ENCODE measurements at regions not wholly inside any gene's neighbourhood (a gene's known extent, or its start where the extent isn't known, plus 50 kb on each side); places are given as distances from the start of the nearest gene placed in this dataset.

GRCh38 chr2:103437161-103437560, 675.3 kb downstream of the TMEM182 start:
- TF ChIP-seq CTCF (conservative IDR thresholded peaks at IDR 0.05; ENCODE audit: low read length) (no peak), EZH2phosphoT487 (IDR thresholded peaks at IDR 0.05; ENCODE audit: borderline replicate concordance) (no peak)
- Histone ChIP-seq H3K36me3 (ENCODE audit: insufficient read depth, low read length) (no peaks in the 10 kb centered on the region), H3K27me3 (ENCODE audit: insufficient read depth, low read length, poor library complexity, severe bottlenecking) (no peaks in the 10 kb centered on the region), H4K20me1 (ENCODE audit: insufficient read depth, low read length, poor library complexity, severe bottlenecking) (no peaks in the 10 kb centered on the region), H3K9me3 (ENCODE audit: insufficient read depth, low read depth, low read length) (no peaks in the 10 kb centered on the region), H3K9me2 (replicated peaks; ENCODE audit: low read depth, low read length) (no peaks in the 10 kb centered on the region), H2AFZ (ENCODE audit: low read length) (no peak overlapping the region), H3F3A (ENCODE audit: low read depth) (no peaks in the 10 kb centered on the region), H3K9ac (ENCODE audit: low read depth, low read length, poor library complexity, severe bottlenecking) (no peak overlapping the region), H3K4me2 (ENCODE audit: low read depth, low read length, poor library complexity, severe bottlenecking) (no peak overlapping the region), H3K79me2 (ENCODE audit: insufficient read depth, low read length) (no peaks in the 10 kb centered on the region), H3K4me3 (ENCODE audit: low read length, poor library complexity, severe bottlenecking) (no peak overlapping the region), H3K4me1 (ENCODE audit: insufficient read depth, low read length, poor library complexity, severe bottlenecking) (no peaks in the 10 kb centered on the region)

GRCh38 chr2:103445347-103445746, 683.5 kb downstream of the TMEM182 start:
- Histone ChIP-seq H3K4me1 (ENCODE audit: insufficient read depth, low read length, poor library complexity, severe bottlenecking) (no peaks in the 10 kb centered on the region), H3K9ac (ENCODE audit: low read depth, low read length, poor library complexity, severe bottlenecking) (no peak overlapping the region), H4K20me1 (ENCODE audit: insufficient read depth, low read length, poor library complexity, severe bottlenecking) (no peaks in the 10 kb centered on the region), H3K9me2 (replicated peaks; ENCODE audit: low read depth, low read length) (no peaks in the 10 kb centered on the region), H3F3A (ENCODE audit: low read depth) (no peaks in the 10 kb centered on the region), H3K9me3 (ENCODE audit: insufficient read depth, low read depth, low read length) (no peaks in the 10 kb centered on the region), H3K36me3 (ENCODE audit: insufficient read depth, low read length) (no peaks in the 10 kb centered on the region), H3K4me3 (ENCODE audit: low read length, poor library complexity, severe bottlenecking) (no peak overlapping the region), H3K27me3 (ENCODE audit: insufficient read depth, low read length, poor library complexity, severe bottlenecking) (no peaks in the 10 kb centered on the region), H2AFZ (ENCODE audit: low read length) (no peak overlapping the region), H3K79me2 (ENCODE audit: insufficient read depth, low read length) (no peaks in the 10 kb centered on the region), H3K4me2 (ENCODE audit: low read depth, low read length, poor library complexity, severe bottlenecking) (no peak overlapping the region)
- TF ChIP-seq EZH2phosphoT487 (IDR thresholded peaks at IDR 0.05; ENCODE audit: borderline replicate concordance) (no peak), CTCF (conservative IDR thresholded peaks at IDR 0.05; ENCODE audit: low read length) (no peak)

DNA sequence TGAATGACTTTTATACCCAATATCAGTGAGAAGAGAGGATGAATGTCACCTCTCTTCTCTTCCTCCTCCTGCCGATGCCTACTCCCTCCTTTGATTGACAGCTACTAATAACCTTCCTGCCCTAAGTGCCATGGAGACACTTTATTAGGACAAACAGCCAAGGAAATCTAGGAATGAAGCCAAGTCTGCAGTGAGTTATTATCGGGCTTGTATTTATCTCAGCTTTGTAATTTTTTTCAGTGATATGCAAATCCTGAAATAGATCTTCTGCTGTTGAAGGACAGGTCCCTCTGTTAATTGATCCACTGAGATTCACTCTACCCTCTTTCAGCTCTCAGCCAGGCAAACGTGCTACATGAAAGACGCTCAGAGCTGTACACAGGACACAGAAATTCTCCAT, 686.7 kb downstream of the TMEM182 start:
- no peaks in the 10 kb centered on the region for H3K4me1 ChIP-seq (ENCODE audit: insufficient read depth, low read length, poor library complexity, severe bottlenecking)
- TF ChIP-seq CTCF (conservative IDR thresholded peaks at IDR 0.05; ENCODE audit: low read length) (no peak), EZH2phosphoT487 (IDR thresholded peaks at IDR 0.05; ENCODE audit: borderline replicate concordance) (no peak)

More for the DNA sequence above, 686.7 kb downstream of the TMEM182 start:
- H3K9me3 ChIP-seq (ENCODE audit: insufficient read depth, low read depth, low read length): no peaks in the 10 kb centered on the region
- no peak overlapping the region for H2AFZ ChIP-seq (ENCODE audit: low read length)
- H3K36me3 ChIP-seq (ENCODE audit: insufficient read depth, low read length): no peaks in the 10 kb centered on the region
- H3K9me2 ChIP-seq (replicated peaks; ENCODE audit: low read depth, low read length): no peaks in the 10 kb centered on the region
- no peaks in the 10 kb centered on the region for H3F3A ChIP-seq (ENCODE audit: low read depth)
- H3K9ac ChIP-seq (ENCODE audit: low read depth, low read length, poor library complexity, severe bottlenecking): no peak overlapping the region
- no peak overlapping the region for H3K4me2 ChIP-seq (ENCODE audit: low read depth, low read length, poor library complexity, severe bottlenecking)
- H3K4me3 ChIP-seq (ENCODE audit: low read length, poor library complexity, severe bottlenecking): no peak overlapping the region
- H4K20me1 ChIP-seq (ENCODE audit: insufficient read depth, low read length, poor library complexity, severe bottlenecking): no peaks in the 10 kb centered on the region
- no peaks in the 10 kb centered on the region for H3K79me2 ChIP-seq (ENCODE audit: insufficient read depth, low read length)
- H3K27me3 ChIP-seq (ENCODE audit: insufficient read depth, low read length, poor library complexity, severe bottlenecking): no peaks in the 10 kb centered on the region
